M059J (cell line): ENCODE measurements at regions not wholly inside any gene's neighbourhood (a gene's known extent, or its start where the extent isn't known, plus 50 kb on each side); places are given as distances from the start of the nearest gene placed in this dataset.
"Not testable (repeated sequence)": the region's sequence is repeated elsewhere in the genome, so short reads cannot be mapped to it uniquely, and the experiment has no call there.

Source experiments
- DNase-seq: peaks from one replicate; pipeline ENCODE4 v3.0.0-alpha.2; 2012; ENCODE audit warnings: low read depth

DNA sequence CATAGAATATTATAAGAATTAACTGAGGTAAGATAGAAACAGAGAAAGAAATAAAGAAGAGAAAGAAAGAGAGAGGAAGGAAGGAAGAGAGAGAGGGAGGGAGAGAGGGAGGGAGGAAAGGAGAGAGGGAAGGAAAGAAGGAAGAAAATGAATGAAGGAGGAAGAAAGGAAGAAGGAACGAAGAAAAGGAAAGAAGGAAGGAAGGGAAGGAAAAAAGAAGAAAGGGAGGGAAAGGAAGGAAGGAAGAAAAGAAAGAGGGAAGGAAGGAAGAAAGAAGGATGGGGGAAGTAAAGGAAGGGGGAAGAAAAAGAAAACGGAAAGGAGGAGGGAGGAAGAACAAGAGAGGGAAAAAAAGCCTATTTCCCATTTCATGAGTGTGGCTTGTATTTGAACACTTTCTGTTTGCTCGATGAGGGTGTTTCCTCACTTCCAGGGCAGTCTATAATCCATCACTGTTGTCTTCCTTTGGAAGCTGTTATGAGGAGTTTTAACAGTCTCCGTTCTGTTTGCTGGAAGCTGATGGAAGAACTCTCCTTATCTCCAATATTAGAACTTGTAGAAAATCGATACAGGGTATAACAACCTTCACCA lies 402.4 kb downstream of the TMEM114 start:
- DNase-seq = no peak

- DNase-seq = no peak
Measured at GRCh38 chr16:8184854-8185253, 405.5 kb downstream of the TMEM114 start.

DNA sequence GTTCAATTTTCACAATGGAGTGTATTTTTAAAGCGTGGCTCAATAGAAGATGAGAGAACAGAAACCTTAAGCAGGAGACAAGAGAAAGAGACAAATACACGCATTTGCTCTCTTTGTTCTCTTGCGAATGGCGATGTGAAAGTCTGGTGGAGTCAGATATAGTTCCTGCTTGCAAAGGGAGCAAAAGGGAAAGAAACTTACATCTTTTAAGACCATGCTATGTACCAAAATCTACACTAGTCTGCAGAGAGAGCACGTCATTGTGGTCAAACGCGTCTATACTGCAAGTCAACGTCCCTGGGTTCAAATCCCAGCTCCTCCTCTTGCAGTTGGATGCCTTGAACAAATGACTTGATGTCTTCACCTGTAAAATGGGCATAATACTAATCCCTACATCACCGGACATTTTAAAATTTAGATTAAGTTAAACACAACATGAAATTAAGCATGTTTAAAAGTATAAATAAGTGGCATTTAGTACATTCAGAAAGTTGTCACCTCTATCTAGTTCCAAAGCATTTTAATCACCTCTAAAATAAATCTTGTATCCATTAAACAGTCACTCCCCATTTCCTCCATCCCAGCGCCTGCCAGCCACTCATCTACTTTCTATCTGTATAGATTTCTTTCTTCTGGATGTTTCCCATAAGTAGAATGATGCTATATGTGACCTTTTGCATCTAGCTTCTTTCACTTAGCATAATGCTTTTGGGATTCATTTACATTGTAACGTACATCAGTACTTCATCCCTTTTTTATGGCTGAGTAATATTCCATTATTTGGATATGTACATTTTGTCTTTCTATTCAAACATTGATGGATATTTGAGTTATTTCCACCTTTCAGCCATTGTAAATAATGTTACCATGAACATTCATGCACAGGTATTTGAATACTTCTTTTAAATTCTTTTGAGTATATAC lies 406.9 kb downstream of the TMEM114 start:
- DNase-seq = no peak

- no peak for DNase-seq
Measured at GRCh38 chr16:8182761-8183160, 407.6 kb downstream of the TMEM114 start.

DNA sequence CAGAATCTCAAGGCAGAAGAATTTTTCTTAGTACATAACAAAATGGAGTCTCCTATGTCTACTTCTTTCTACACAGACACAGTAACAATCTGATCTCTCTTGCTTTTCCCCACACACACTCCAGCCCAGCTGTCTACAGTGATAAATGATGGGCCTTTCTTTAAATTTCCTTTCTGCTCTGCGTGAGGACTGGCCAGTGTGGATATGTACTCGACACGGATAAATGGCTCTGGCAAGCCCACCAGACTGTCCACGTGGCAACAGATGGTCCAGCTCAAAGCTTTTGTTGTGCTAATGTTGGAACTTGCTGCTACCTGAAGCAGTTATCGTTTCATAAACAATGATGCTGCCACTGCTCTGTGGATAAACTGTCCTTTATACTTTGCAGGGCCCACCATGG lies 410.7 kb downstream of the TMEM114 start:
- DNase-seq = no peak

DNA sequence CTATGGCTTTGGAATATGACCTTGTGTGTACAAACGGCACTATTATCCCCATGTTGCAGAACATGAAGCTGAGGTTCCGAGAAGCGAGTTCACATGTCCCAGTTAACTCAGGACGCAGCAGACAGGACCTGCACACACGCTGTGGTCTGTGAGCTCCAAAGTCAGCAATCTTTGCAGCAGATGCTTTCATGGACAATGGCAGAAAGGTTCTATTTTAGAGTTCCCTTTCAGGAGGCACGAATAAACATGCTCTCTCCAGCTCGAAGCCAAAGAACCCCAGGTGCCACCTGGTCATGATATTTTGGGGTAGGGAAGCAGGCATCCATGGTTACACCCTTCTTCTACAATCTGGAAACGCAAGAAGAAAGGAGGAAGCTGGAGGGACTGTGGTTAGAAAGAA lies 412.0 kb downstream of the TMEM114 start:
- no peak for DNase-seq

GRCh38 chr16:8175411-8175810 lies 414.9 kb downstream of the TMEM114 start:
- no peak for DNase-seq

GRCh38 chr16:8173111-8173644 lies 417.1 kb downstream of the TMEM114 start:
- DNase-seq = peak; percentile 77

DNA sequence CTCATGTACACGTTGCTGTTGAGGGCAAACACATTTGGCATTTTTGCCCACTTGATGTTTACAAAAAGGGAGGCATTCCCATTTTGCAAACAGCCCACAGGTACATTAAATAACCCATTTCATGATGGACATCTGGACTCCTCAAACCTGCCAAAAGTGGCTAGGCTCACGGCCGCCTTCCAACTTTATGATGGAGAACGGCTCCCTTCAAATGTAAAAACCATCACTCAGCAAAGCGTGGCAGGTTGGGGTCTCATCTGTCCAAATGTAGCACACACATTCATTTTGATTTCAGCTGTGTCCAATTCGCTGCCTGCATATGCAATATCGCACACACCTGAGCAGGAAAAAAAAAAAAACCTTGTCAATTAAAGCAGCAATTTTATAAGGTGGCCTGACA lies 417.8 kb downstream of the TMEM114 start:
- no peak for DNase-seq

- no peak for DNase-seq
Measured at GRCh38 chr16:8168016-8168415, 422.3 kb downstream of the TMEM114 start.

GRCh38 chr16:8167436-8167835 lies 422.9 kb downstream of the TMEM114 start:
- no peak for DNase-seq

- DNase-seq = no peak
Measured at GRCh38 chr16:8158051-8158450, 432.3 kb downstream of the TMEM114 start.

- no peak for DNase-seq
Measured at GRCh38 chr16:8155275-8155674, 435.0 kb downstream of the TMEM114 start.

DNA sequence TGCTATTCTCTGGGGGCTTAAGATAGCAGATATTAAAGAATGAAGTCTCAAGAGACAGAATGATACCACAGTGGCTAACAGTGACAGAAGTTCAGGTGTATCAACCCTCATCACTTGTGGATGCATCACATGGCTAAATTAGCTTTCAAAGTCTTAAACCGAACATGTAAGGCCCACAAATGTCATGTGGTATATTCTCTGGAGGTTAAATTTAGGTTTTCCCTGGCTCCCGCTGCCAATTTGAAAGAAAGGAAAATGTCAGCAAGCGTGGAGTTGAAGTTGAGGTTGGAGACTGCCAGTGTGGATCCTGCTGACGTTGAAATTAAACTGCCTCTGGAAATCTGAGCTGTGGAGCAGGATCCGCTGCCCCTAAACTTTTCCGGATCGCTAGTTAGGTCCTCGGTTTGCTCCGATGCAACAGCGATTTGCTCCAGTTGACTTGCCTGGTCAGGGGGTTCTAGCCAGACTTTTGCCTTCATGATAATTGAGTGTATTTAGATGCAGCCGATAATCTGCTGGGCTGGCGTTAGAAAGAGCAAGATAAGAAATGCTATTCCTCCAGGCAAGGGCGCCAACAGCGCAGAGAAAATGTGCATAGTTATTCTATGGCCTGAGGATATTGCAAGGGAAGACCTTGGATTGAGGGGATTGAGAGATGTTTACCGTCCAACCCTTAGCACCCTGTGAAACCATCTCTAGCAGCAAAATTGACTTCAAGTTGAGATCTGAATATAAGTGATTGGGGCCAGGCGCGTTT lies 443.9 kb downstream of the TMEM114 start:
- DNase-seq = no peak

GRCh38 chr16:8138666-8139065 lies 451.6 kb downstream of the TMEM114 start:
- no peak for DNase-seq

- no peak for DNase-seq
Measured at GRCh38 chr16:8137606-8138005, 452.7 kb downstream of the TMEM114 start.

GRCh38 chr16:8130197-8130596 lies 460.1 kb downstream of the TMEM114 start:
- no peak for DNase-seq

DNA sequence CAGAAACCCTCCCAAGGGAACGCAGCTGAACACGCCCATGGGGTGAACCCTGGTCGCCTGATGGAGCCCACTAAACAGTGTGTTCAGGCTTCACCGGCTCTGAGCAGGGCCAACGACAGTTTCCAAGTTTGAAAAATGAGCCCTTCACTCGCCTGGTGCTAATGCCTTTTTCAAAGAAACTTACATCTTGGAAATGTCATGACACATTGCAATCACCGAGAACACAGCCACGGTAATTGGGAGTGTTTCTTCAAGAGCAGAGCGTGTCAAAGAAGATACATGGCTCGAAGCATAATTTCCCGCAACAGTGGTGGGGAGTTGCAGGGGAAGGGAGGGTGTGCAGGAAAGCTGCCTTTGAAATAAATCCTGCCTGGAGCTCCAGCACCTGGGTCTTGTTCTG lies 463.2 kb downstream of the TMEM114 start:
- DNase-seq = no peak

- no peak for DNase-seq
Measured at GRCh38 chr16:8126313-8126712, 464.0 kb downstream of the TMEM114 start.

- peak; percentile 62 for DNase-seq
Measured at GRCh38 chr16:8120001-8120400, 470.3 kb downstream of the TMEM114 start.

- no peak for DNase-seq
Measured at GRCh38 chr16:8115814-8116213, 474.5 kb downstream of the TMEM114 start.

- not testable (repeated sequence) for DNase-seq
Measured at GRCh38 chr16:8114941-8115340, 475.4 kb downstream of the TMEM114 start.
